ENCODE measurements at regions not wholly inside any gene's neighbourhood (a gene's known extent, or its start where the extent isn't known, plus 50 kb on each side); places are given as distances from the start of the nearest gene placed in this dataset.

DNA sequence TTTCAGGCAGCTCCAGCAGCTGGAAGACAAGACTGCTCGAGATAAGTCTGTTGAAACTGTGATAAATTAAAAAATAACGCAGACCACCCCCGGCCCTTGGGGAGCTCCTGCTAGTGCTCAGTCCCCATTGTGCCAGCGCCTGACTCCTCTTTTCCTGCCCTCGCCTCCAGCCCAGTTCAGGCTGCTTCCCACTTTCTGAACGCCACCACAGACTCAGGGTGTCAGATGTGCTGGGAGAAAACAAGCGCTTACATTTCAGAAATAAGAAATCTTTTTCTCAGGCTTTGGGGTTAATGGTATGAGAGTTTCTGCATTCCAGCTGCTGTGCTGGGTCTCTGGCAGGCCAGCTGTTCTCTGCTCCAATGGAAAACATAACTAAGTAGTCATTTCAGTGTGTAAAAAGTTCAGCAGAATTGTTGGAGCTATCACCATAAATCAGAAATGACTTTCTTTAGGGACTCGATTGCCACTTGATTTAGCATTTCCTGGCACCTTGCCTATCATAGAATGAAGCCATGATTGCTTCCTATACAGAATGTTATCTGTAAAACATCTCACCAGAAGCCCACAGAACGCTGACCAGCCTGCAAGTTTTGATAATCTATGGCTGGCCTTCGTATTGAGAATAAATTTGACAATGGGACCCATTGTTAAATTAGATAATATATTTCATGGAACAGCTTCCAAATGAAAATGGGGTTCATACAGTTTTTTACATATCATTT lies 257.0 kb upstream of the ZNF32 start:
- no peak overlapping the region for H2AK5ac ChIP-seq (ENCODE audit: low read depth, low read length)
- no peak overlapping the region for H3K9ac ChIP-seq (replicated peaks in 1 of 4; ENCODE audit: extremely low read depth in 1 of 4, low read depth in 3 of 4, low read length in 3 of 4)
- H2BK5ac ChIP-seq (ENCODE audit: low read depth, low read length) = no peak overlapping the region
- H2AFZ ChIP-seq (ENCODE audit: low read length) = no peak overlapping the region
- FAIRE-seq (no peak), DNase-seq (ENCODE audit: low read depth in 1 of 2, low spot score in 2 of 2) (no peak)
- no peak overlapping the region for H3K56ac ChIP-seq (replicated peaks; ENCODE audit: insufficient read length, low read depth, low read length)
- ChIA-PET CTCF (ENCODE audit: partially characterized antibody) (interaction anchor here (1.1 to 1.9 kb wide), 5 partner anchors 8 to 235 kb away, joined by 3 to 9 read pairs (median 5); no protein-coding TSS in a partner anchor), POLR2A (ENCODE audit: partially characterized antibody) (interaction anchor here (1.1 kb wide), 1 partner anchor 20 kb away, joined by 3 read pairs; no protein-coding TSS in a partner anchor)
- H3K79me2 ChIP-seq (ENCODE audit: control insufficient read depth in 1 of 2, insufficient read depth in 2 of 2, low read length in 2 of 2) = no peaks in the 10 kb centered on the region
- H3K18ac ChIP-seq (ENCODE audit: extremely low read depth, low read length) = no peak overlapping the region
- no peak overlapping the region for H2BK20ac ChIP-seq (ENCODE audit: low read length)
- no peak overlapping the region for H3K27ac ChIP-seq (ENCODE audit: low read depth, low read length)
- no peaks in the 10 kb centered on the region for H3K9me3 ChIP-seq (ENCODE audit: insufficient read depth in 2 of 2, low read depth in 1 of 2, low read length in 1 of 2)
- H2BK15ac ChIP-seq (ENCODE audit: low read length) = no peak overlapping the region
- no peak overlapping the region for H3K4me2 ChIP-seq (ENCODE audit: insufficient read depth in 1 of 2, low read depth in 2 of 2, low read length in 2 of 2)
- no peak overlapping the region for H3K4ac ChIP-seq (replicated peaks; ENCODE audit: insufficient read length, low read depth, low read length)
- no peak overlapping the region for H4K8ac ChIP-seq (ENCODE audit: extremely low read depth, insufficient read depth, low read length)
- no peaks in the 10 kb centered on the region for H3K4me1 ChIP-seq (replicated peaks in 1 of 4; ENCODE audit: control insufficient read depth in 3 of 4, insufficient read depth in 4 of 4, low read length in 3 of 4)
- no peak overlapping the region for H3K4me3 ChIP-seq (ENCODE audit: extremely low read depth in 1 of 4, insufficient read depth in 2 of 4, low read depth in 3 of 4, low read length in 4 of 4)
- H2BK120ac ChIP-seq (replicated peaks; ENCODE audit: low read depth, low read length) = no peak overlapping the region
- H3K14ac ChIP-seq (ENCODE audit: insufficient read length) = no peak overlapping the region
- H3K23me2 ChIP-seq (ENCODE audit: low read depth, low read length) = no peaks in the 10 kb centered on the region
- H4K5ac ChIP-seq (ENCODE audit: insufficient read length, low read depth, low read length) = no peak overlapping the region
- no peak overlapping the region for H3K23ac ChIP-seq (ENCODE audit: insufficient read length)
- no peaks in the 10 kb centered on the region for H3K27me3 ChIP-seq (replicated peaks in 1 of 4; ENCODE audit: control insufficient read depth in 3 of 4, extremely low read depth in 1 of 4, insufficient read depth in 3 of 4, low read length in 3 of 4)
- no peak overlapping the region for H4K91ac ChIP-seq (replicated peaks; ENCODE audit: insufficient read length, low read length)
- 87% methylated on average over 10 of the region's 10 CpGs; no CpG with 5 or more reads in 1 of the 2 experiments for WGBS, 2 experiments (ENCODE audit: extremely low coverage in 1 of 2, insufficient coverage in 1 of 2, insufficient read length in 1 of 2, insufficient replicate concordance in 2 of 2, low coverage in 1 of 2, low lambda C conversion rate in 2 of 2, missing lambda C conversion rate in 1 of 2)
- no peaks in the 10 kb centered on the region for H3K36me3 ChIP-seq (ENCODE audit: control insufficient read depth in 2 of 4, insufficient read depth in 4 of 4, low read length in 3 of 4)
- H2BK12ac ChIP-seq (ENCODE audit: low read depth, low read length) = no peak overlapping the region
- no peaks in the 10 kb centered on the region for H3K79me1 ChIP-seq (ENCODE audit: low read depth, low read length)
- H4K20me1 ChIP-seq (replicated peaks in 1 of 2; ENCODE audit: control insufficient read depth in 1 of 2, insufficient read depth in 2 of 2, low read length in 2 of 2) = no peaks in the 10 kb centered on the region

Measured in H1 (cell line).